Activated T-cell treated with anti-CD3 and anti-CD28 coated beads, Interleukin-2, amount 50 U/mL, for 4 hours (primary cell): ENCODE measurements at regions not wholly inside any gene's neighbourhood (a gene's known extent, or its start where the extent isn't known, plus 50 kb on each side); places are given as distances from the start of the nearest gene placed in this dataset.

ENCODE experiments used
- ATAC-seq, 2 donors: fragments of 200-7000 bp; cut with Tn5 transposase; one replicate each; pipeline ENCODE4 v1.10.0; 2021
- DNase-seq: peaks from one replicate; pipeline ENCODE4 v3.0.0-alpha.2; 2020
- H3K27me3 Mint-ChIP-seq: one replicate; pipeline ENCODE4 v1.8.0; 2021; ENCODE audit warnings: low read depth, mixed read lengths
- H3K36me3 Mint-ChIP-seq: one replicate; pipeline ENCODE4 v1.8.0; 2022; ENCODE audit warnings: mixed read lengths; ENCODE audit not compliant: insufficient read depth
- H3K4me1 Mint-ChIP-seq: one replicate; pipeline ENCODE4 v1.8.0; 2021; ENCODE audit warnings: low read depth, mixed read lengths
- H3K4me3 Mint-ChIP-seq: one replicate; pipeline ENCODE4 v1.8.0; 2021; ENCODE audit warnings: mild to moderate bottlenecking, moderate library complexity, mixed read lengths
- H3K9me3 Mint-ChIP-seq: one replicate; pipeline ENCODE4 v1.8.0; 2021; ENCODE audit warnings: mixed read lengths

DNA sequence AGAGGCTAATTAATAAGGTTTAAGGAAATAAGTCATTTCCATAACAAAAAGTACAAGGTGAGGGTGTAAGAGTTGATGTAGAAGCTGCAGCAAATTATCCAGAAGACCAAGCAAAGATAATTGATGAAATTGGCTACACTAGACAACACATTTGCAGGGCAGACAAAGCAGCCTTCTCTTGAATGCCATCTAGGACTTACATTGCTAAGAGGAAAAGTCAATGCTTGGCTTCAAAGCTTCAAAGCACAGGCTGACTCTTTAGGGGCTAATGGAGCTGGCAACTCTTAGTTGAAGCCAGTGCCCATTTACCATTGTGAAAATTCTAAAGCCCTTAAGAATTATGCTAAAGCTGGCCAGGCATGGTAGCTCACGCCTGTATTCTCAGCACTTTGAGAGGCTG is 728.6 kb upstream of the KLHL29 start:
- ATAC-seq (no peak), DNase-seq (no peak)
- Mint-ChIP-seq H3K36me3 (no peaks in the 10 kb centered on the region), H3K9me3 (peaks cover 14% of the 10 kb centered on the region), H3K4me1 (no peaks in the 10 kb centered on the region), H3K4me3 (no peak overlapping the region), H3K27me3 (no peaks in the 10 kb centered on the region)

DNA sequence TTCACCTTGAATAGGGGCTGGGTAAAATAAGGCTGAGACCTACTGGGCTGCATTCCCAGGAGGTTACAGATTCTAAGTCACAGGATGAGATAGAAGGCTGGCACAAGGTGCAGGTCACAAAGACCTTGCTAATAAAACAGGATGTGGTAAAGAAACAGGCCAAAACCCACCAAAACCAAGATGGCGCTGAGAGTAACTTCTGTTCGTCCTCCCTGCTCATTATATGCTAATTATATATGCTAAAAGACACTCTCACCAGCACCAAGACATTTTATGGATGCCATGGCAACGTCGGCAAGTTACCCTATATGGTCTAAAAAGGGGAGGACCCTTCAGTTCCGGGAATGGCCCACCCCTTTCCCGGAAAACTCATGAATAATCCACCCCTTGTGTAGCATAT is 711.5 kb upstream of the KLHL29 start:
- Mint-ChIP-seq H3K4me1 (no peaks in the 10 kb centered on the region), H3K36me3 (no peaks in the 10 kb centered on the region), H3K9me3 (no peaks in the 10 kb centered on the region), H3K27me3 (no peaks in the 10 kb centered on the region), H3K4me3 (no peak overlapping the region)
- DNase-seq (no peak), ATAC-seq (no peak)

DNA sequence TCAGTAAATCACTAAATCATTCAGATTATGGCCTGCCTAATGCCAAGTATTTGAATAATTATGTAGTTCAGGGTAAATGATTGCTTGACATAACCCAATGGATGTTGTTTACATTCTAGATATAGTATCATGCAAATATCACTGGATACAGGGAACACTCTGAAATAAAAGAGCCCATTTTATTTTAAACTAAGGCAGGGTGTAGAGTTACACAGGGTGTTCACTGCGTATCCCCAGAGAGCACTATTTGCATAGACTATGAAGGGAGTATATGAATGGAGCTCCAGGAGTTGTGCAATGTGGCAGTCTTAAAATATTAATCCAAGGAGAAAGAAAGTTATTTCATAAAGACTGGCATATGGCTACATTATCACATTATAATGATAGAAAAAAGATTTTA is 701.1 kb upstream of the KLHL29 start:
- ATAC-seq = no peak

DNA sequence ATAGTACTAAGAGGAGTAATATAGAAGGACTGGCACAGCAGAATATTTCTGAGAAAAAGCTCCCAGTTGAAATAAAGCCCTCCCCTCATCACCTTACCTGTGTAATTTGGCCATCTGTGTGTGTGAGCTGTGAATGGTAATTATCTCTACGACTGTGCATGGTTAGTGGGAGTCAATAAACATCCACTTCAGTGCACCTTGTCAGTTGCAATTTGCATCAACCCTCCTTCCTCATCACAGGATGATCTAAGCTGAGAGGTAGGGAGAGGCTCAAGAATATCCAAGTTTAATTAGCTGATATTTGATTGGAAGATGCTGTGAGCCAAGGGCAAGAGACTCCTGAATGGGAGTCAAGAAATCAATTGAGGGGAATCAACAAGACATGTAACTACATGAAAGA is 694.9 kb upstream of the KLHL29 start:
- no peak overlapping the region for H3K4me3 Mint-ChIP-seq
- H3K36me3 Mint-ChIP-seq = no peaks in the 10 kb centered on the region
- ATAC-seq (no peak), DNase-seq (no peak)
- peaks cover 3% of the 10 kb centered on the region for H3K9me3 Mint-ChIP-seq
- no peaks in the 10 kb centered on the region for H3K4me1 Mint-ChIP-seq
- H3K27me3 Mint-ChIP-seq = no peaks in the 10 kb centered on the region

More for the DNA sequence above, 701.1 kb upstream of the KLHL29 start:
- DNase-seq = no peak
- H3K4me1 Mint-ChIP-seq = no peaks in the 10 kb centered on the region
- H3K36me3 Mint-ChIP-seq = no peaks in the 10 kb centered on the region
- H3K4me3 Mint-ChIP-seq = no peak overlapping the region
- no peaks in the 10 kb centered on the region for H3K27me3 Mint-ChIP-seq
- H3K9me3 Mint-ChIP-seq = peaks cover 3% of the 10 kb centered on the region

DNA sequence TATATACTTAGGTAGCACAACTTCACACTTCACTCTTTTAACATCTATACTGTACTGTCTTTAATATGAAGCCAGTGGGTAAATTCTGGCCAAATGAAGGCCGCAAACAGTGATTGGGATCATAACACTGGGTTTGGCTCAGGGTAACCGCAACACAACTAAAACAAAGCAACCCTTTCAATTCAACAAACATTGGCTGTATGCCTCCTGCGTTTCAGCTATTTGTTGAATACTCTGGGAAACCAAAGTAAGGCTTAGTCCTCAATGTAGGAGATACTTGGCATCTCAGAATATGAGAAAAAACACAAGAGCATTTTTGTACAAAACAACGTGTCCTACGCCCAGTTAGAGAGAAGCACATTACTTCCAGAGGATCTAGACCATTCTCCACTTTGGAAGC is 693.3 kb upstream of the KLHL29 start:
- Mint-ChIP-seq H3K36me3 (no peaks in the 10 kb centered on the region), H3K4me1 (no peaks in the 10 kb centered on the region), H3K27me3 (no peaks in the 10 kb centered on the region), H3K9me3 (peaks cover 3% of the 10 kb centered on the region), H3K4me3 (no peak overlapping the region)
- DNase-seq = no peak
- ATAC-seq = no peak

DNA sequence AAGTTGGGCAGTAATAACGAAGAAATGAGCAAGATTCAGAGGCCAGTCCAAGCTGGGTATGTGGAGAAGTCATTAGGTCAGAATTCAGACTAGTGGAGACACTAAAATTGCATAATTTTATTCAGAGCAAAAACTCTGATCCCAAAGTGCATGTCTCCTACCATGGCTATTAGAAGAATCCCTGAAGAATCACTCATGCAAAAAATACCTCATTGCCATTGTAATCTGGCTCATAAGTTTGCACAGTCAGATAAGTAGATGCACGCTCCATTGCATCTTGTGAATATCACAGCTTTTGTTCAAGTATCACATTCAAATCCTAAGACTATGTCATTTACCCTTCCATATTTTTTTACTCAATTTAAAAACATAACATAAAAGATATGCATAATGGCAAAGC is 692.2 kb upstream of the KLHL29 start:
- H3K4me3 Mint-ChIP-seq = no peak overlapping the region
- H3K27me3 Mint-ChIP-seq = no peaks in the 10 kb centered on the region

DNA sequence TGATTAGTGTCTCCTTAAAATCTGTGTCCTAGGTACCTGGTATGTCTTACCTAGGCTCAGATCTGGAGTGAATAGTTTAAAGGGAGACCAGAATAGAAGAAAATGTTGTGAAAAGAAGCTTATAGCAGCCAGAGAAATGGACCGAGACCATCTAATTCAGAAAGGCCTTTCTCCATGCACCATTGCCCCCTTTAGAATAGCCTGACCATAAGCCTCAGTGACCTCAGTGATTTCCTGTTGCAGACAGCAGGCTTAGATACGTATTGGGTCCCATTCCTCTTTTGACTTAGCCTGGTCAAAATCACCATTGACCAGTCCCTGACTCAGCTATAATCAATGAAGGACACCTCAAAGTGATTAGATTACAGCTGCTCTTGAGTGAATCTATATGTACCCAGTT is 690.7 kb upstream of the KLHL29 start:
- ATAC-seq (no peak), DNase-seq (no peak)
- Mint-ChIP-seq H3K4me3 (no peak overlapping the region), H3K36me3 (no peaks in the 10 kb centered on the region), H3K9me3 (peaks cover 3% of the 10 kb centered on the region), H3K27me3 (no peaks in the 10 kb centered on the region), H3K4me1 (no peaks in the 10 kb centered on the region)

More for the DNA sequence above, 692.2 kb upstream of the KLHL29 start:
- H3K9me3 Mint-ChIP-seq = peaks cover 3% of the 10 kb centered on the region
- ATAC-seq (no peak), DNase-seq (no peak)
- H3K4me1 Mint-ChIP-seq = no peaks in the 10 kb centered on the region
- no peaks in the 10 kb centered on the region for H3K36me3 Mint-ChIP-seq

DNA sequence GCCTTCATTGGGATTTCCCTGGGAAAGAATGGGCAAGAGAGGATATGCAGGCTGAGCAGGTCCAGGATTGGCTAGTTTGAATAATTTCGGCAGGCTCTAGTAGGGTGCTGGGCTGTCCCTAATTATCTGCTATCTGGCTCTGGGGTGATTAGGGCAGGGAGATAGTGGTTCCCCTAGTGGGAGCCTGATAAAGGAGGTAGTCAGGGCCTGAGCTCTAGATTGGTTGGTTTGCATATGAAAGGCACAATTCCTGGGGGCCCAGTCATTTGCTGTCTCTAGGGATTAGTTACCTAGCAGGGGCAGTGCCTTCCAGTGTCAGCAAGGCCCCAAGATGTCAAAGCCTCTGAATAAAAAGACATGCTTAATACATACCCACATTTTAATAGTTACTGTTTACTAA is 690.1 kb upstream of the KLHL29 start:
- Mint-ChIP-seq H3K4me3 (no peak overlapping the region), H3K4me1 (no peaks in the 10 kb centered on the region), H3K27me3 (no peaks in the 10 kb centered on the region), H3K36me3 (no peaks in the 10 kb centered on the region), H3K9me3 (peaks cover 3% of the 10 kb centered on the region)
- ATAC-seq (no peak), DNase-seq (no peak)

DNA sequence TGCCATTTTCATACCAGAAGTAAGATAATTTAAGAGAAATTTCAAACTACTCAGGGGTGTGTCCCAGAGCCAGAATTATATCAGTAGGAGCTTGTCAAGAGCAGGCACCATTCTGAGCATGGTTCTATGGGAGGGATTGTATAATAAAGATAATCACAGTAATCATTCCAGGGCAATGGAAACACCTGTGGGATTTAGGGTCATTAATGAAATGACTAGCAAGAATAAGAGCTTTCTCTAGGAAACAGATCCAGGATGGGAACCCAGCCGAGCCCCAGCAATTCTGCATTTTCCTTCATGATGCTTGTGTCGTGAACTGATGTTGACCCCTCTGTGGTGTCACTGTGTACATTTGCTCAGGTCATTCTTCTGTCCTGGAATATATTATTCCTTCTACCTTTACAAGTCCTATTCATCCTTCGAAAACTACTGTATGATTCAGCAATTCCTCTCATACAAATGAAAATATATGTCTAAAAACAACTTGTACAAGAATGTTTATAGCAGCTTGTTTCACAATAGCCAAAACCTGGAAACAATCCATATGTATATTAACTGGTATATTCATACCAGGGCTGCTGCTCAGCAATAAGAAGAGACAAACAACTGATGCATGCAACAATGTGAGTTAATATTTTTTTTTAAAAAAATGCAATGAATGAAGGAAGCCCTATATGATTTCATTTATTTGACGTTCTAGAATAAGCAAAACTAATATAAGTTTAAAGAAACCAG is 687.8 kb upstream of the KLHL29 start:
- H3K4me3 Mint-ChIP-seq = no peak overlapping the region
- no peaks in the 10 kb centered on the region for H3K9me3 Mint-ChIP-seq
- DNase-seq = no peak

DNA sequence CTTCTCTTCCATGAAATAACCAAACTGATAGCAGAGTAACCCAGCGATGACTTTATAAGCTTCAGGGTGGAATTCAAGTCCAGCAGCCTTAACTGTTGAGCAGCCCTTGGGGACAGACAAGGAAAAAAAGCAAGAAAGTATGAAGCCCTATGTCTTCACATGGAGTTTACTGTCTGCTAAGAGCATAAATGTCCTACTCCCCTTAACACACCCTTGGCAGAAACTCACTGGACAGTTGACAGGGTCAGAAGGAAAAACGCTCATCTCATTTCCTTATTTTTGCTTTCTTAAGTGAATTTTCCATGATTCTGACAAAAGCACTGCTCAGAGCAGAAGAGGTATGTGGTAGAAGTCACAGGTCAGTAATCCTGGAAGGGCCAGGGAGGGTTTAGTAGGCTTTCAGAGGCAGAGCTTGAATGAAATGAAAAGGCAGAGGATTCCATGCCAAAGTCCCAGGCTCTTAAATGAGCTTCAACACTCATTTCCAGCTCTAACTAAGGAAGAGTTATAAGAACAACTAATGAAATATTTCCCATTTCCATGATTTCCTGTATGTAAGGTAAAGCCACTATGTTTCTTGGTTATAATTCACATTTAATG is 683.3 kb upstream of the KLHL29 start:
- no peaks in the 10 kb centered on the region for H3K4me1 Mint-ChIP-seq
- DNase-seq = no peak
- no peaks in the 10 kb centered on the region for H3K9me3 Mint-ChIP-seq
- H3K36me3 Mint-ChIP-seq = no peaks in the 10 kb centered on the region
- no peaks in the 10 kb centered on the region for H3K27me3 Mint-ChIP-seq
- H3K4me3 Mint-ChIP-seq = no peak overlapping the region
- no peak for ATAC-seq

More for the DNA sequence above, 687.8 kb upstream of the KLHL29 start:
- H3K36me3 Mint-ChIP-seq = no peaks in the 10 kb centered on the region
- no peak for ATAC-seq
- H3K27me3 Mint-ChIP-seq = no peaks in the 10 kb centered on the region
- H3K4me1 Mint-ChIP-seq = no peaks in the 10 kb centered on the region

DNA sequence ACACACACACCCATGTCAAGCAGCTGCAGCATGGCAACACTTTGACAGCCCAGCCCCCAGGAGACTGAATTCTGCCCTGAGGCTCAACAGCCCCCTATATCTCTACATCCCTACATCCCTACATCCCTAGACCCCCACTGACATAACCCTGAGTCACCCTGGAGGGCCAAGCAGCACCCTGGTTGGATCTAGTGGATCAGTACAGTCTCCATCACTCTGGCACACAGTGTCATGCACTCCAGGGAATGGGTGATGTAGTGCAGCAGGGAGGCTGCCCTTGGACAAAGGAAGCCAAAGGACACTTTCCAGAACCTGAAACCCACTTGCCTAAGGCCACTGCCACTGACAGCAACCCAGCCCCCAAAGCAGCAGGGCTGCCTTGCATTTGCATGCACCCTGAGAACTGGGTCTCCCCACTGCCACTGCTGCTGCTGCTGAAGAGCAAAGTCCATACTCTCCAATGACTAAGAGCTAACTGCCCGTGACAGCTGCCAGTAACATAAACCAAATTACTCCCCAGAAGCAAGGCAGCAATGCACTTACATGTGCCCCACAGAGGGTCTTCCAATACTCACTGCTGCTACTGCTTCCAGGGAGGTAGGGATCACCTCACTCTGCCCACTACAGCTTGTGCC is 681.6 kb upstream of the KLHL29 start:
- H3K4me3 Mint-ChIP-seq = no peak overlapping the region
- no peaks in the 10 kb centered on the region for H3K4me1 Mint-ChIP-seq
- no peaks in the 10 kb centered on the region for H3K27me3 Mint-ChIP-seq
- no peaks in the 10 kb centered on the region for H3K36me3 Mint-ChIP-seq
- H3K9me3 Mint-ChIP-seq = peaks cover 6% of the 10 kb centered on the region
- DNase-seq (no peak), ATAC-seq (no peak)

DNA sequence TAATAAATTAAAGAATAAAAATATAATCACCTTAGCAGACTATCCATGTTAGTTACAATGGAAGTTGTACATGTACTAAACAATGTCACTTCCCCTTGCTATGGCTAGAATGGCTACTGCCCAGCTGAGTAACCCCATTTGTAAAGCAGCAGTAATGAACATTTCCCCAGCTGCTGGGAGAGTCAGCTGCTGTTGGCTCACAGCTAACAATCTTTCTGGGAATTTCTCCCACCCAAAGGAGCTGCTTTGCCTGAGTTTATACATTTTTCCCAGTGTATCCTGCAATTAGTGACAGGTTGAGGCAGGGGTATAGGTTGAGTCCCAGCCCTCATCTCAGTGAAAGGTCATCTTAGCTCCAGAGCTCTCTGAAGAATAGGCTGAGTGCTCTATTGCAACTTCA is 665.6 kb upstream of the KLHL29 start:
- Mint-ChIP-seq H3K9me3 (peaks cover 22% of the 10 kb centered on the region), H3K27me3 (no peaks in the 10 kb centered on the region), H3K4me3 (no peak overlapping the region), H3K36me3 (no peaks in the 10 kb centered on the region), H3K4me1 (no peaks in the 10 kb centered on the region)
- no peak for ATAC-seq
- no peak for DNase-seq

DNA sequence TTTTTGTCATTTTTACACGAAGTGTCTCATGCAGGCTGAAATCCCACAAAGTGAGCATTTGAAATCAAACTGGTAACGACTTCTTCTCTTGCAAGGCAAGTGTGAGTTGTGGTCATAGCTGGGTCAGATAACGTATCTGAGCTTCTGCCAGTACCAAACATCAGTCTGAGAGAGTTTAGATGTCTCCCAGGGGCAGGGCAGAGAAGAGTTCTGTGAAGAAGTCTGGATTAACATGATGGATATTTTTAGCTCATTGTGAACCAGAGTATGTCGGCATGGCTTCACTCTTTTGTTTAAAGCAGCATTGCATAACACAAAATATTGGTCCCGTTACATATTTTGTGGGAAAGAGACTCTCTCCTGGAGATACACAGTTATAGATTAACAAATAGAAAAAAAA is 655.5 kb upstream of the KLHL29 start:
- DNase-seq = no peak
- Mint-ChIP-seq H3K36me3 (no peaks in the 10 kb centered on the region), H3K27me3 (no peaks in the 10 kb centered on the region), H3K4me1 (no peaks in the 10 kb centered on the region), H3K9me3 (peaks cover 8% of the 10 kb centered on the region), H3K4me3 (no peak overlapping the region)
- ATAC-seq = no peak

DNA sequence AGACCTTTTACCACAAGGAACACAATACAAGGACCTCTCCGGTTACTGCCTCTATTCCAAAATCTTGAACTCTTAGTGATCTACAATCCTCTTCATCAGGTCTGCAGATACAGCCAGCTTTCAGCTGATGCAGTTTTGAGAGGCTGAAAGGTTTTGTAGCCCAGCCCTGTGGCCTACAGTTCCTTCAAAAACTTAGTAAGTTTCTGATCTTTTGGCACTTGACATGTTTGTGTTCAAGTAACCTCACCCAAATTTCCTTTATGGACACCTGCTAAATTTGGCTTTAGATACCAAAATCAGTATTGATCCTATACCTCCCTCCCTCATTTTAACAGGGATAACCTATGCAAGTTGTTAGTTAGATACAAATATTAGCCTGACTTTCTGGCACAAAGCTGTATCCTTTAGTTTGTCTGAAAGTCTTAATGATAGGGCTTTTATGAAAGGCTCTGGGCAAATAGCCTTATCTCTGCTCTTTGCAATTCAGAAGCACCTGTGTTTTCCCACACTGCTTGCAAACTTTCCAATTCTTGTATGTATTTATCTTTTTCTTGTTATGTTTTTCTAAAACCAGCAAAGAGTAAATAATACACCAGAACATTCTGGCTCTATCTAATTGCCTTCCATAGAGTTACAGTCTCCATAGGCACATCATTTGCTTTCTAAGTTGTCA is 650.5 kb upstream of the KLHL29 start:
- Mint-ChIP-seq H3K9me3 (peaks cover 10% of the 10 kb centered on the region), H3K27me3 (no peaks in the 10 kb centered on the region), H3K4me3 (no peak overlapping the region), H3K36me3 (no peaks in the 10 kb centered on the region), H3K4me1 (no peaks in the 10 kb centered on the region)
- DNase-seq = no peak
- no peak for ATAC-seq

DNA sequence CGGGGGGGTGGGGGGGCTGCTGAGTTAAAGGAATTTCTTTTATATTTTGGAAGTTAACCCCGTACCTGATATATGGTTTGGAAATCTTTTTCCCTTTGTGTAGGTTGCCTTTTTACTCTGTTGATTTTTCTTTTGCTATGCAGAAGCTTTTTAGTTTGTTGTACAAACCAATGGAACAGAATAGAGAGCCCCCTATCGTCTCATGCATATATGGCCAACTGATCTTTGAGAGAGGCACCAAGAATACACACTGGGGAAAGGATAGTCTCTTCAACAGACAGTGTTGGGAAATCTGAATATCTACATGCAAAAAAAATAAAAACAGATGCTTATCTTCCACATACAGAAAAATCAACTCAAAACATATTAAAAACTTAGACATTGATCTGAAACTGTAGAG is 647.8 kb upstream of the KLHL29 start:
- no peaks in the 10 kb centered on the region for H3K36me3 Mint-ChIP-seq
- no peak for ATAC-seq

More for the DNA sequence above, 647.8 kb upstream of the KLHL29 start:
- no peak overlapping the region for H3K4me3 Mint-ChIP-seq
- no peak for DNase-seq
- H3K4me1 Mint-ChIP-seq = no peaks in the 10 kb centered on the region
- no peaks in the 10 kb centered on the region for H3K27me3 Mint-ChIP-seq
- H3K9me3 Mint-ChIP-seq = peaks cover 10% of the 10 kb centered on the region
